HG03097 (cell line): ENCODE measurements at regions not wholly inside any gene's neighbourhood (a gene's known extent, or its start where the extent isn't known, plus 50 kb on each side); places are given as distances from the start of the nearest gene placed in this dataset.

Experiments used
- ATAC-seq: cut with Tn5 transposase; IDR thresholded peaks from one replicate; pipeline ENCODE4 v1.9.1; 2021; ENCODE audit not compliant: unreplicated experiment, low FRiP score

DNA sequence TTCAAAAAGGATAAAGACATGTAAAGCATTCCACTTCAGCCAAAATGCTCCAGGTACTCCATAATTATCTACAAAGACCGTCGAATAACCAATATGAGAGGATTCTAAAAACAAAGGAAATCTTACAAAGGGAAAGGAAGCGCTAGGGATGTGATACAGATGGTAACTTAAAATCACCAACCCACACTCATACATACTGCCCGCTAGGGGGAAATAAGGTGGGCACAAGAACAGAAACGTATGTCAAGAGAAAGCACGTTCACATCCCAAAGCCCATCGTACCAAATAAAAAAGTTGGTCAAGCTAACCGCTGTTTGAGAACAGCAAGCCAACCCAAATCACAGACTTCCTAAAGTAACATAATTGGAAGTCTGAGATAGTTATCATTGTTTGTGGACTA is 429.4 kb downstream of the SHQ1 start:
- no peak for ATAC-seq

DNA sequence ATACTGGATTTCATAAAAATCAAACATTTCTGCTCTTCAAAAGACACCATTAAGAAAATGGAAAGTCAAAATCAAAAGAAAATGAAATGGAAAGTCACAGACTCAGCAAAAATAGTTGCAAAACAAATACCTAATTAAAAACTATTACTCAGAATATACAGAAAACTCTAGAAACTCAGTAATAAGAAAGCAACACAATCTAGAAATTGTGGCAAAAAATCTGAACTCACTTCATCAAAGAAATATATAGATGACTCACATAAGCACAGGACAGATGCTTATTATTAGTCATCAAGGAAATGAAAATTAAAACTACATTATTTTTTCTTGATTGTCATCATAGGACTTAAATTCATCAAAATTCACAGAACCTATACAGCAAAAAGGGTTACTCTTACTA is 430.0 kb downstream of the SHQ1 start:
- no peak for ATAC-seq

DNA sequence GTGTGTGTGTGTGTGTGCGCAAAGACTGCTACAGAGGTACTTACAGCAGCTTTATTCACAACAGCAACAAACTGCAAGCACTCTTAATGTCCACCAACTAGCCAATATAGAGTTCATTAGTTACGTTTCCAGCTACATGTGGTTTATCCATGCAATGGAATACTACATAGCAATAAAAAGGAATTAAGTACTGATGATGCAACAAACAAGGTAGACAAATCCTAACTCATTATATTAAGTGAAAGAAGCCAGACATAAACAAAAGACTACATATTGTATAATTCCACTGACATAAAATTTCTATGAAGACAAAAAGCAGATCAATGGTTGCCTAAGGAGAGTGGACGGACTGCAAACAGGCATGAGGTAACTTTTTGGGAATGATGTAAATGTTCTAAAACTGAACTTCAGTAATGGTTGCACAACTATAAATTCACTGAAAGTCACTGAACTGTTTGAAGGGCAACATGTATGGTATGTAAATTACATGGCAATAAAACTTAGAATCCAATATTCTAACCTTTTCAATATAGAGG is 433.7 kb downstream of the SHQ1 start:
- no peak for ATAC-seq

DNA sequence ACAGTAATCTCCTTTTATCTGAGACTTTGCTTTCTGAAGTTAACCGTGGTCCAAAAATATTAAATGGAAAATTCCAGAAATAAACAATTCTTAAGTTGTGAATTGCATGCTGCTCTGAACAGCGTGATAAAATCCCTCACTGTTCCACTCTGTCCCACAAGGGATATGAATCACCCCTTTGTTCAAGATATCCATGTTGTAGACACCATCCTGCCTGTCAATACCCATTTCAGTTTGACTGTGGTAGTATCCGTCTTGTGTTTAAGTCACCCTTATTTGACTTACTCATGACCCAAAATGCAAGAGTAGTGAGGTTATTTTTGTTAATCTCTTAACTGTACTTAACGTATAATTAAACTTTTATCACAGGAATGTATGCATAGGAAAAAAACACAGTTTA is 435.0 kb downstream of the SHQ1 start:
- ATAC-seq, result no peak

GRCh38 chr3:72412340-72412956 is 435.8 kb downstream of the SHQ1 start:
- no peak for ATAC-seq

- no peak for ATAC-seq
Observed at GRCh38 chr3:72411843-72412242, 436.4 kb downstream of the SHQ1 start.

DNA sequence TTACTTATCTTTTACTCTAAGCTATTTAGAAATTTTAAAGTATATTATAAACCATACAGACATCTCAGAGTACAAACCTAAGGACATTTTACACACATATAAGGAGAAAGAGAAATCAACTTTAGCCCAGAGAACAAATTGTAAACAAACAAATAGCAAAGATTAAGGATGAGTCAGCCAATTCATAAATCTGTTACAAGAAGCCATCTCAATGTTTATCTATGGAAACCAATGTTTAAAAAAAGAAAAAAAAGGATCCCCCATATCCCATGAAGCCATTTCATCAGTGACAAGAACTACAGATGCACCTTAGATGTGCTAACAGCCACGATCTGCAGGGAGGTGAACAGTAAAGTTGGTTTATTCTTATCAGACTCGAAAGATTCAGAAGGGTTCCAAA is 437.1 kb downstream of the SHQ1 start:
- no peak for ATAC-seq

DNA sequence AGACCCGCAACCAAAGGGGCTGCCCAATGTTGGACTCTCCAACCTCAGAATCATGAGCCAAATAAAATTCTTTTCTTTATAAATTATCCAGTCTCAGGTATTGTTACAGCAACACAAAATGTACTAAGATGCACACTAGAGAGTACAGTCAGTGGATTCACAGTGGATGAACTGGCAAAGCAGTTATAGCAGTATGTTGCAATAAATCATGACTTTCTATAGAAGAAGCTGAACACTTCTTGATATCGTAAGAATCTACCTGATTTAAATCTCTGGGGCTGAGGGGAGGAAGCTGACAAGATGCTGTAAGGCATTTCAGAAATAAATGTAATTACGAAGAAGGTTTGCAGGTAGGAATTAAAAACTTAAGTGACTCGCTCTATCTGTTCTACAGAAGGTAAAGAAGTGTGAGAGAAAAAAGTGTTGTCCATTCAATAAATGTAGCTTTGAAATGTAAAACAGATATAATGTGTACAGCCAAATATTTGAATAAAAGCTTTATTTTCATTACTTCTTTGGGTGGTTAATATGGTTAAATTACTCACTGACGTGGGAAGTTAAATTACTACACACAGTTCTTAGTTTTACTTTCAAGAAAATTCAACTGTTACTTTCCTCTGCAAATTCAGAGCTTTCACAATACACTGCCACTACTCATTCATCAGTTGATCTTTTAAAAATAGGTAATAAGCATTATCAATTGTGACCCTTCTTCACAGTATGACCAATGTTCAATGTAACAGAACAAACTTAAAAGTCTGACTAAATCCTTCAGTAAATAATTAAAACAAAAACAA is 439.1 kb downstream of the SHQ1 start:
- no peak for ATAC-seq

- ATAC-seq, result no peak
Observed at GRCh38 chr3:72407766-72408165, 440.5 kb downstream of the SHQ1 start.

DNA sequence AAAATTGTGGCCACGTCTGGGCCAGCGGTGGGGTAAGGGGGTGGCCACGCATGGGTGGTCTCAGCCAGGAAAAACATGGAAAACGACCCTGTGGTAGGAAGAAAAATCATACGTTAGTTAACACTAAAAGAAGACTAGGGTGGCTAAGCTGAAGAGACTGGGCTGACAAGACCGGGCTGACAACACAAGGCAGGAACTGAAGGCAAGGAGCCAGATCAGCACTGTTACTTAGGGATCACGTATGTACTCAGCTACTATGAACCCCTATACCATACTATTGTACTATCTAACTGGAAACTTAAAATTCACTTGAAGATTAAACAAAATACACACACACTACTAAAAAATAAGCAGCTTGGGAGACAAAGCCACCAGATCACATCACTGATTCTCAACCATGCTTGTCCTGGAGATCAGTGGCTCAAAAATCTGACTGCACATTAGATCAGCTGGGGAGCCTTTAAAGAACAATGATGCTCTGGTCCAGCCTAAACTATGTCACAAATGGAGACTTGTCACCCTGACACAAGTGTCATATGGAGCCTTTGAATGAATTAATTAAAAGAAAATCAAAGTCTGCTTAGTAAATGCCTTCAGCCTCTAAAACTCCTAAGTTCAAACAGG is 442.2 kb downstream of the SHQ1 start:
- no peak for ATAC-seq

- no peak for ATAC-seq
Observed at GRCh38 chr3:72401005-72401545, 447.2 kb downstream of the SHQ1 start.

- no peak for ATAC-seq
Observed at GRCh38 chr3:72398781-72399180, 449.5 kb downstream of the SHQ1 start.

- ATAC-seq, result no peak
Observed at GRCh38 chr3:72397586-72397985, 450.7 kb downstream of the SHQ1 start.

- no peak for ATAC-seq
Observed at GRCh38 chr3:72396899-72397298, 451.3 kb downstream of the SHQ1 start.

GRCh38 chr3:72395776-72396311 is 452.4 kb downstream of the SHQ1 start:
- ATAC-seq, result no peak

DNA sequence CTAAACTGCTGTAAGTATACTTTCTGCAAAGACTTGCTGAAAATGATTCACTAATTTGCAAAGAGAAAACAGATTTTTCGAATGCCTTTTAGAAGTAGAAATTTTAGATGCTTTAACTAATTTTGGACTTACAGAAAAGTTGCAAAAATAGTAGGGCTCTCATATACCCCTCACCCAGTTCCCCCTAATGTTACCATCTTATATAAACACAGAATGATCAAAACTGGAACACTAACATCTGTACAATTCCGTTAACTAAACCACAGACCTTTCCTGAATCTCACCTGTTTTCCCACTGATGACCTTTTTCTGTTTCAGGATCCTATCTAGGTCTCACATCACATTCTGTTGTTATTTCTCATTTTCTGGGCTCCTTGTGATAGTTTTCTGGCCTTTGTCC is 454.8 kb downstream of the SHQ1 start:
- ATAC-seq, result no peak

- ATAC-seq, result no peak
Observed at GRCh38 chr3:72391659-72392058, 456.6 kb downstream of the SHQ1 start.

DNA sequence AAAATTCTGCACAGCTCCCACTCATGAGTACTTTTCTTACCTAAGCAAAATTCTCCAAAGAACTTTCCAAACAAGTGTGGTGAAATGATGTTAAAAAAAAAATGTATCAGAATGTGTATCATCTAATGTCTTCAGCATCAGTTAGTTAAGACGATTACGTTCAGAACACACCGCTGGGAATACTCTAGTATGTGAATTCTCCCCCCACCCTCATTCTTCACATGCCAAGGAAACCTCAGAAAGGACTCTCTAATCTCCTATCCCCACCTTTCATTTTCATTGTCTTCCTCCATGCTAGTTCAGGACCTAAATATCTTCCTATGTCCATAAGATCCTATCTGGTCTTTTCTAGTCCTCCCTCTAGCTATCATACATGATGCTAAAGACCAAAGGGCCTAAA is 457.4 kb downstream of the SHQ1 start:
- no peak for ATAC-seq

DNA sequence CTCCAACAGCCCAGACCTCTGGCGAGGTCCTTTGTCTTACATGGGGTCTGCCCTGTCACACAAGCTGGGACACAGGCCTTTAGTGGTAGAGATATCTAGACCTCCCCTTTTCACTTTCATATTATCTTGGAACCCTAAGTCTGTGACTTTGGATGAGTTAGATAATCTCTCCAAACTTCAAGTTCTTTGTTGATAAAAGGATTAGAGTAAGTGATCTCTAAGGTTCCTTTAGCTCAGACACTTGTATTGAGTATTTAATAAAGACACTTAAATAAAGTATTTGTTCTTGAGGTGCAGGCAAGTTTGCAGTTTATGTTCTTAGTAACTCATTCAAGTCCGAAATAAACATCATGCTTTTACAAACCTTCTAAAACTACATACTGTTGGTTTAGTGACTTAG is 459.6 kb downstream of the SHQ1 start:
- ATAC-seq, result no peak

- no peak for ATAC-seq
Observed at GRCh38 chr3:72388117-72388516, 460.1 kb downstream of the SHQ1 start.

DNA sequence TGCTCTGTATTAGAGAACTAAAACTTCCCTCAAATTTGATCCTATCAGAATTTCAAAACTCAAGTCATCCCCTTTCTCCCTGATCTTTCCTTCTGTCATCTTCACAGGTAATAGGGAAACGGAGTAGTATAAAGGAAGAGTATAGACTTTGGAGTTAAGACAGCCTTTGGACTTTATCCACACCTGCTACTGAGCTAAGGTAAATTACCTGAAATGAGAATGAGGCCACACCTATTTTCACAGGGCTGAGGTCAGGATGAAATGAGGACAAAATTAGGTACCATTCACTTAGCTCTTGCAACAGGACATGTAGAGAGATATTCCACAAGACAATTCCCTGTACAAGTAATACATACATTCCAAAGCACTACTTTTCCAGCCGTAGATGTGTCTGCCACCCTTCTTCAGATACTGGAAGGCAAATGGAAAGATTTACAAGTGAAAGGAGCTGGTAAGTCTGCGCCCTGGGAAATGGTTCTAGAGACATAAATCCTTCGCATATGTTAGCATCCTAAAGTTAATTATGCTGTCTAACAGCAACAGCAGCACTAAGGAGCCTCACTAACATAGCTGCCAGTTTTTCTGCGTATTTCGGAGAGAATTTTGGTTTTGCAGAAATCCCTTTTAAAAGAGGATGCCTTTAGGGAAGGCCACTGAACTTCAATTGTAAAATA is 461.8 kb downstream of the SHQ1 start:
- no peak for ATAC-seq
